Natural killer cell (primary cell): ENCODE measurements at regions not wholly inside any gene's neighbourhood (a gene's known extent, or its start where the extent isn't known, plus 50 kb on each side); places are given as distances from the start of the nearest gene placed in this dataset.

Experiments
- ATAC-seq, 3 donors: fragments of 150-1000 bp in 2 of 3; fragments of 200-7000 bp in 1 of 3; cut with Tn5 transposase; 1 replicate in 1 of 3; 2 replicates in 2 of 3; pipeline ENCODE4 v1.10.0; 2021; ENCODE audit warnings: mild to moderate bottlenecking in 2 of 3, moderate library complexity in 2 of 3
- DNase-seq, 2 donors: peaks; one replicate each; pipeline versions ENCODE4 v3.0.0 to v3.0.0-alpha.2; 2013 to 2021; ENCODE audit warnings: mixed read lengths in 1 of 2
- H3K27ac ChIP-seq: one replicate; pipeline ENCODE4 v1.5.1; 2013; ENCODE audit warnings: mild to moderate bottlenecking, low read length
- H3K27me3 ChIP-seq: one replicate; pipeline ENCODE4 v1.6.1; 2013; ENCODE audit warnings: low read length; ENCODE audit not compliant: control insufficient read depth, insufficient read depth
- H3K36me3 ChIP-seq: one replicate; pipeline ENCODE4 v1.6.1; 2013; ENCODE audit warnings: low read length; ENCODE audit not compliant: control insufficient read depth, insufficient read depth
- H3K4me1 ChIP-seq: one replicate; pipeline ENCODE4 v1.6.1; 2013; ENCODE audit warnings: low read length; ENCODE audit not compliant: control insufficient read depth, insufficient read depth
- H3K4me3 ChIP-seq: one replicate; pipeline ENCODE4 v1.5.1; 2013; ENCODE audit warnings: low read length
- H3K9me3 ChIP-seq: one replicate; pipeline ENCODE4 v1.6.1; 2013; ENCODE audit warnings: low read length; ENCODE audit not compliant: control insufficient read depth, insufficient read depth
- H3K27ac Mint-ChIP-seq, 2 donors: one replicate each; pipeline ENCODE4 v1.8.0; 2022; ENCODE audit warnings: mild to moderate bottlenecking in 2 of 2, mixed read lengths in 2 of 2, moderate library complexity in 1 of 2
- H3K27me3 Mint-ChIP-seq, 2 donors: one replicate each; pipeline ENCODE4 v1.8.0; 2022; ENCODE audit warnings: low read depth in 2 of 2, mixed read lengths in 2 of 2
- H3K36me3 Mint-ChIP-seq: one replicate; pipeline ENCODE4 v1.8.0; 2022; ENCODE audit warnings: mixed read lengths
- H3K4me1 Mint-ChIP-seq, 2 donors: one replicate each; pipeline ENCODE4 v1.8.0; 2022; ENCODE audit warnings: mixed read lengths in 2 of 2
- H3K4me3 Mint-ChIP-seq: one replicate; pipeline ENCODE4 v1.8.0; 2022; ENCODE audit warnings: mild to moderate bottlenecking, moderate library complexity, mixed read lengths
- H3K9me3 Mint-ChIP-seq, 2 donors: one replicate each; pipeline ENCODE4 v1.8.0; 2022; ENCODE audit warnings: mixed read lengths in 2 of 2
- CTCF ChIP-seq: fragments of 200-600 bp; IDR thresholded peaks from one replicate; pipeline ENCODE4 v1.8.0; 2022; ENCODE audit warnings: antibody characterized with exemption
- WGBS: methylation state at CpG from one replicate; pipeline ENCODE4 v1.1.7; 2013; ENCODE audit warnings: missing lambda C conversion rate; ENCODE audit not compliant: insufficient coverage; 5-methylcytosine and 5-hydroxymethylcytosine counted together
- intact Hi-C: fragments of 100-400 bp; cut with micrococcal nuclease; formaldehyde crosslinking; loops from one replicate; pipeline ENCODE4 v1.14.2; 2022

GRCh38 chr12:113734503-113734902, 231.6 kb downstream of the RBM19 start:
- no peak for DNase-seq

GRCh38 chr12:113732916-113733315, 233.2 kb downstream of the RBM19 start:
- Mint-ChIP-seq H3K4me3 (no peak overlapping the region), H3K27me3 (peaks cover 13 to 17% of the 10 kb centered on the region in 2 donors), H3K4me1 (no peaks in the 10 kb centered on the region), H3K9me3 (no peaks in the 10 kb centered on the region), H3K36me3 (no peaks in the 10 kb centered on the region), H3K27ac (no peak overlapping the region)
- DNase-seq (no peak), ATAC-seq (no peak)
- Histone ChIP-seq H3K9me3 (no peaks in the 10 kb centered on the region), H3K4me3 (no peak overlapping the region), H3K27me3 (no peaks in the 10 kb centered on the region), H3K4me1 (no peaks in the 10 kb centered on the region), H3K27ac (no peak overlapping the region), H3K36me3 (no peaks in the 10 kb centered on the region)
- TF ChIP-seq CTCF, result no peak
- 93% methylated on average over 4 of the region's 4 CpGs for WGBS
- intact Hi-C loops, result no loop called here

More at GRCh38 chr12:113734503-113734902, 231.6 kb downstream of the RBM19 start:
- H3K27ac ChIP-seq, result no peak overlapping the region
- H3K27ac Mint-ChIP-seq, result no peak overlapping the region
- no peaks in the 10 kb centered on the region for H3K9me3 ChIP-seq
- no peaks in the 10 kb centered on the region for H3K36me3 ChIP-seq
- H3K9me3 Mint-ChIP-seq, result no peaks in the 10 kb centered on the region
- H3K36me3 Mint-ChIP-seq, result no peaks in the 10 kb centered on the region
- no peaks in the 10 kb centered on the region for H3K4me1 Mint-ChIP-seq
- WGBS, result 84% methylated on average over 3 of the region's 3 CpGs
- H3K27me3 Mint-ChIP-seq, result peaks cover 23 to 25% of the 10 kb centered on the region in 2 donors
- H3K4me3 Mint-ChIP-seq, result no peak overlapping the region
- no peak for ATAC-seq
- no peak overlapping the region for H3K4me3 ChIP-seq
- H3K4me1 ChIP-seq, result no peaks in the 10 kb centered on the region
- intact Hi-C loops, result no loop called here
- H3K27me3 ChIP-seq, result no peaks in the 10 kb centered on the region
- TF ChIP-seq CTCF, result no peak

DNA sequence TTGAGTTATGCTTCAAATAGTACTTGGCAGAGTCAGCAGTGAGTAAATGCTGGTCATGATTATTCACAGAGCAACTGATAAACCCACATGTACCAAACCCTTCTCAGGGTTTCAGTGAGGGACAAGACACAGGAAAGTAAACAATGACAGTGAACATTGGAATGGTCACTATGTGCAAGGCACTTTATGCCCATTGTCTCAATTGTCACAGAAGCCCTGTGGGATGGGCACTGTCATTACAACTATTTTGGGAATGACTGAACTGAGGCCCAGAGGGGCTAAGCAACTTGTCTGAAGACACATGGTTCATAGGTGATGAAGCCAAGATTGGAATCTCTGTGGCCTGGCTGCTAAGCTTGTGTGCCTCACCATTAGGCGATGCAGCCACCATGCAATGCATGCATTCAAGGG, 238.5 kb downstream of the RBM19 start:
- Mint-ChIP-seq H3K36me3 (no peaks in the 10 kb centered on the region), H3K4me1 (no peaks in the 10 kb centered on the region), H3K27me3 (peaks cover 0 to 10% of the 10 kb centered on the region in 2 donors), H3K27ac (no peak overlapping the region), H3K4me3 (no peak overlapping the region), H3K9me3 (no peaks in the 10 kb centered on the region)
- no peaks in the 10 kb centered on the region for H3K27me3 ChIP-seq
- H3K36me3 ChIP-seq, result no peaks in the 10 kb centered on the region
- H3K4me3 ChIP-seq, result no peak overlapping the region
- no peak overlapping the region for H3K27ac ChIP-seq
- 88% methylated on average over 1 of the region's 1 CpG for WGBS
- ATAC-seq (no peak), DNase-seq (no peak)
- TF ChIP-seq CTCF, result no peak
- no peaks in the 10 kb centered on the region for H3K9me3 ChIP-seq
- intact Hi-C loops, result no loop called here
- no peaks in the 10 kb centered on the region for H3K4me1 ChIP-seq

DNA sequence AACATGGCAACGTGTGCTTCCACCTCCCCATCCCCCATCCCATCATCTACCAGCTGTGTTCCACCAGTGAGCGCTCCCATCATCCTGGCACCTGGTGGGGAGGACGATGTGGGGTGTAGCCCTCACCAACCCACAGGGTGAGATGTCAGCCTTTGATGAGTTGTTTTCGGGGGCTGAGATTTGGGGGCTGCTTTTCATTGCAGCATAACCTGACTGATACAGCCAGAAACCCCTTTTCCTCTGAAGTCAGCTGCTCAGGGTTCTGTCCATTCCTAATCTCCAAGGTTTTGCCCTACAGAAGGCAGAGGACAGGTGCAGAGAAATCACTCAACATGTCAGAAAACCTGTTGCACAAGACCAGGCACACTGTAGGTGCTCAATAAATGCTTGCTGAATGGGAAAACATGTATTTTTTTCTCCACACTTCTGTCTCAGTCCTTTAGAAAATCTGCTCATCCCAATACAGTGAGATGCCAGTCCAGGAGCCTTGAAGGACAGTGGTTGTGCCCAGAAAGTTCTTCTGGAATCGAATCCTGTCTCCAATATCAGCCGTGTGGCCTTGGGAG, 239.8 kb downstream of the RBM19 start:
- Mint-ChIP-seq H3K27ac (no peak overlapping the region), H3K36me3 (no peaks in the 10 kb centered on the region), H3K4me1 (no peaks in the 10 kb centered on the region), H3K4me3 (no peak overlapping the region), H3K27me3 (peaks cover 0 to 6% of the 10 kb centered on the region in 2 donors), H3K9me3 (no peaks in the 10 kb centered on the region)
- H3K27me3 ChIP-seq, result no peaks in the 10 kb centered on the region
- H3K4me1 ChIP-seq, result no peaks in the 10 kb centered on the region
- H3K27ac ChIP-seq, result no peak overlapping the region
- intact Hi-C loops, result no loop called here
- no peak for TF ChIP-seq CTCF
- ATAC-seq (no peak), DNase-seq (no peak)
- 81% methylated on average over 6 of the region's 6 CpGs for WGBS
- H3K9me3 ChIP-seq, result no peaks in the 10 kb centered on the region
- H3K36me3 ChIP-seq, result no peaks in the 10 kb centered on the region
- H3K4me3 ChIP-seq, result no peak overlapping the region
